A549 (cell line): ENCODE measurements at regions not wholly inside any gene's neighbourhood (a gene's known extent, or its start where the extent isn't known, plus 50 kb on each side); places are given as distances from the start of the nearest gene placed in this dataset.

ENCODE experiments used
- ATAC-seq, 2 experiments: fragments of 200-7000 bp in 1 of 2; fragments of >200 bp in 1 of 2; cut with Nextera tagmentation in 1 of 2; cut with Tn5 transposase in 1 of 2; 3 replicates each; pipeline versions ENCODE4 v1.8.0 to v1.9.1; 2018 to 2020; ENCODE audit warnings: mild to moderate bottlenecking in 1 of 2, moderate library complexity in 1 of 2
- CTCF ChIA-PET: fragments of 300-600 bp; sonication (Branson Sonifier 250); formaldehyde crosslinking; extraction: SDS; loops from one replicate; lab custom pipeline; 2021; ENCODE audit warnings: antibody characterized with exemption, inconsistent platforms; lab: Yijun Ruan, JAX
- POLR2A ChIA-PET: fragments of 350-600 bp; formaldehyde crosslinking; extraction: SDS; loops from one replicate; lab custom pipeline; 2021; ENCODE audit warnings: antibody characterized with exemption, inconsistent platforms; lab: Yijun Ruan, JAX
- DNase-seq, 2 experiments: peaks; one replicate each; pipeline versions ENCODE4 v3.0.0 to v3.0.0-alpha.2; 2011 to 2016; ENCODE audit warnings: low read depth in 1 of 2, low spot score in 1 of 2
- FAIRE-seq: peaks from 2 replicates; lab custom pipeline; 2011; peaks lifted over from hg19 to GRCh38; lab: Jason Lieb, UNC
- H3K27ac ChIP-seq, 2 experiments: fragments of >200 bp; sonication (Bioruptor Twin); formaldehyde crosslinking; 3 replicates each; pipeline ENCODE4 v1.5.1; 2016 to 2017
- H3K4me1 ChIP-seq: fragments of >200 bp; sonication (Bioruptor Twin); formaldehyde crosslinking; 3 replicates; pipeline ENCODE4 v1.6.1; 2016
- H3K4me2 ChIP-seq: fragments of >200 bp; sonication (Bioruptor Twin); formaldehyde crosslinking; 3 replicates; pipeline ENCODE4 v1.6.1; 2016
- H3K4me3 ChIP-seq: fragments of >200 bp; sonication (Bioruptor Twin); formaldehyde crosslinking; 3 replicates; pipeline ENCODE4 v1.5.1; 2016
- H3K9me3 ChIP-seq: fragments of >200 bp; sonication (Bioruptor Twin); formaldehyde crosslinking; 3 replicates; pipeline ENCODE4 v1.6.1; 2016
- BHLHE40 ChIP-seq: IDR thresholded peaks from 2 replicates; pipeline ENCODE4 v1.6.1; 2012; ENCODE audit warnings: low read depth, low read length, inconsistent platforms
- CBX8 ChIP-seq: fragments of 200-600 bp; sonication (generic); IDR thresholded peaks from 2 replicates; pipeline ENCODE4 v1.6.1; 2016
- CHD4 ChIP-seq: fragments of 200-600 bp; sonication (generic); IDR thresholded peaks from 2 replicates; pipeline ENCODE4 v1.6.1; 2016; ENCODE audit warnings: antibody characterized with exemption, mild to moderate bottlenecking, borderline replicate concordance
- EP300 ChIP-seq, 2 experiments: fragments of >200 bp; sonication (Bioruptor Twin); formaldehyde crosslinking; IDR thresholded peaks; 2 replicates in 1 of 2; 3 replicates in 1 of 2; pipeline ENCODE4 v1.6.1; 2016 to 2017
- FOSB ChIP-seq: fragments of 250-450 bp; sonication (Bioruptor Pico); IDR thresholded peaks from 2 replicates; pipeline ENCODE4 v1.5.0; 2020; ENCODE audit warnings: mild to moderate bottlenecking, moderate library complexity
- HOXB5 ChIP-seq: fragments of 250-450 bp; sonication (Bioruptor Pico); IDR thresholded peaks from 2 replicates; pipeline ENCODE4 v1.5.0; 2020; ENCODE audit warnings: mild to moderate bottlenecking, moderate library complexity
- MAFK ChIP-seq: fragments of 450-650 bp; IDR thresholded peaks from 2 replicates; pipeline ENCODE4 v1.6.1; 2014; ENCODE audit not compliant: partially characterized antibody
- MYC ChIP-seq: IDR thresholded peaks from 2 replicates; pipeline ENCODE4 v1.6.1; 2012; ENCODE audit warnings: mild to moderate bottlenecking, inconsistent platforms, low read length, improper control_type of control experiment, borderline replicate concordance
- PHF8 ChIP-seq: fragments of 200-600 bp; sonication (generic); IDR thresholded peaks from 2 replicates; pipeline ENCODE4 v1.6.1; 2016; ENCODE audit warnings: low read depth, mild to moderate bottlenecking, antibody characterized with exemption, moderate library complexity, borderline replicate concordance
- POLR2A ChIP-seq: IDR thresholded peaks from 2 replicates; pipeline ENCODE4 v1.6.1; 2012; ENCODE audit warnings: mild to moderate bottlenecking, low read length
- RNF2 ChIP-seq: fragments of 200-600 bp; sonication (generic); IDR thresholded peaks from 2 replicates; pipeline ENCODE4 v1.6.1; 2016; ENCODE audit warnings: low read depth, mild to moderate bottlenecking, antibody characterized with exemption, moderate library complexity, borderline replicate concordance
- ZFP36 ChIP-seq: fragments of 450-650 bp; IDR thresholded peaks from 2 replicates; pipeline ENCODE4 v1.6.1; 2014; ENCODE audit warnings: borderline replicate concordance; ENCODE audit not compliant: partially characterized antibody
- ZNF302 ChIP-seq: fragments of 250-450 bp; sonication (Bioruptor Pico); IDR thresholded peaks from 2 replicates; pipeline ENCODE4 v1.9.0; 2021; ENCODE audit warnings: inconsistent platforms, mild to moderate bottlenecking, moderate library complexity
- ZSCAN20 ChIP-seq: fragments of 250-450 bp; sonication (Bioruptor Pico); IDR thresholded peaks from 2 replicates; pipeline ENCODE4 v1.8.0; 2022; ENCODE audit warnings: mild to moderate bottlenecking, moderate library complexity
- WGBS: methylation state at CpG from one replicate; pipeline ENCODE4 v1.1.6; 2017; ENCODE audit errors: missing lambda C conversion rate; 5-methylcytosine and 5-hydroxymethylcytosine counted together
- TF ChIP-seq, protein P1 (sequence below): fragments of 450-650 bp; IDR thresholded peaks from 2 replicates; pipeline ENCODE4 v1.6.1; 2014; ENCODE audit warnings: antibody characterized with exemption
- TF ChIP-seq, protein P2 (sequence below): fragments of >200 bp; sonication (Bioruptor Twin); formaldehyde crosslinking; IDR thresholded peaks from 3 replicates; pipeline ENCODE4 v1.5.1; 2016
- TF ChIP-seq, protein P3 (sequence below): fragments of 200-600 bp; sonication (generic); IDR thresholded peaks from 2 replicates; pipeline ENCODE4 v1.6.1; 2016; ENCODE audit warnings: antibody characterized with exemption, mild to moderate bottlenecking, moderate library complexity
- TF ChIP-seq, protein P4 (sequence below): IDR thresholded peaks from 2 replicates; pipeline ENCODE4 v1.6.1; 2012
- TF ChIP-seq, protein P5 (sequence below): fragments of 250-450 bp; sonication (Bioruptor Pico); IDR thresholded peaks from 2 replicates; pipeline ENCODE4 v1.5.0; 2020; ENCODE audit warnings: low read depth, mild to moderate bottlenecking, moderate library complexity

DNA sequence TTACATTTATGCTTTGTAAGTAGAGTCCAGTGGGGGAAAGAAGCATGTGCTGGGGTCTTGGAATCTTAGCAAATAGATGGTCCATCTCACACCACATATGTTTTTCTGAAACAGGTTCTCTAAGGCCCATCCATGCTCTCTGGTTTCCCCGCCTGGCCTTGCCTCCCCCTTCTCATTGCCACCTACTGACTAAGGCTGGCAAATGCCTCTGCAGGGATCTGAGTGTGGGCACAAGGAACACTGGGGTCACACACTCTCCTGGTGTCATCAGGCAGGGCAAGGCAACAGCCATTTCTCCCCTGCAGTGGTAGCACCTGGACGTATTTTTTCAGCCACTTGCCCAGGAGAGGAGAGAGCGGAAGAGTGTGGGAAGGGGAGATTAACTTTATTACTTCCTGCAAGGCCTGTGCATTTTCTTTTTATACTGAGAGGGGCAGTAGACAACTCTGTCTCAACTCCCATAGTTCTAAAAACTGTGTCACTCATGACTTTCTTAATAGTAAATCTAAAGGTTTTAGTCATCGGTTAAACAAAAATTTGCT is 804.2 kb upstream of the NECTIN3 start:
- H3K4me2 ChIP-seq = no peak overlapping the region
- WGBS = 93% methylated on average over 4 of the region's 4 CpGs
- no peak for DNase-seq
- ATAC-seq = no peak
- TF ChIP-seq ZSCAN20 (CRISPR knock-in tag) (no peak), ZFP36 (no peak), BHLHE40 (no peak), FOSB (CRISPR knock-in tag) (no peak), HOXB5 (CRISPR knock-in tag) (no peak), ZNF302 (CRISPR knock-in tag) (no peak), POLR2A (no peak), RNF2 (no peak), CHD4 (no peak), MAFK (no peak), EP300 (IDR thresholded peaks at IDR 0.05) (no peak), CBX8 (no peak)
- TF ChIP-seq, protein P1, sequence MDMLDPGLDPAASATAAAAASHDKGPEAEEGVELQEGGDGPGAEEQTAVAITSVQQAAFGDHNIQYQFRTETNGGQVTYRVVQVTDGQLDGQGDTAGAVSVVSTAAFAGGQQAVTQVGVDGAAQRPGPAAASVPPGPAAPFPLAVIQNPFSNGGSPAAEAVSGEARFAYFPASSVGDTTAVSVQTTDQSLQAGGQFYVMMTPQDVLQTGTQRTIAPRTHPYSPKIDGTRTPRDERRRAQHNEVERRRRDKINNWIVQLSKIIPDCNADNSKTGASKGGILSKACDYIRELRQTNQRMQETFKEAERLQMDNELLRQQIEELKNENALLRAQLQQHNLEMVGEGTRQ = no peak
- TF ChIP-seq, protein P2, sequence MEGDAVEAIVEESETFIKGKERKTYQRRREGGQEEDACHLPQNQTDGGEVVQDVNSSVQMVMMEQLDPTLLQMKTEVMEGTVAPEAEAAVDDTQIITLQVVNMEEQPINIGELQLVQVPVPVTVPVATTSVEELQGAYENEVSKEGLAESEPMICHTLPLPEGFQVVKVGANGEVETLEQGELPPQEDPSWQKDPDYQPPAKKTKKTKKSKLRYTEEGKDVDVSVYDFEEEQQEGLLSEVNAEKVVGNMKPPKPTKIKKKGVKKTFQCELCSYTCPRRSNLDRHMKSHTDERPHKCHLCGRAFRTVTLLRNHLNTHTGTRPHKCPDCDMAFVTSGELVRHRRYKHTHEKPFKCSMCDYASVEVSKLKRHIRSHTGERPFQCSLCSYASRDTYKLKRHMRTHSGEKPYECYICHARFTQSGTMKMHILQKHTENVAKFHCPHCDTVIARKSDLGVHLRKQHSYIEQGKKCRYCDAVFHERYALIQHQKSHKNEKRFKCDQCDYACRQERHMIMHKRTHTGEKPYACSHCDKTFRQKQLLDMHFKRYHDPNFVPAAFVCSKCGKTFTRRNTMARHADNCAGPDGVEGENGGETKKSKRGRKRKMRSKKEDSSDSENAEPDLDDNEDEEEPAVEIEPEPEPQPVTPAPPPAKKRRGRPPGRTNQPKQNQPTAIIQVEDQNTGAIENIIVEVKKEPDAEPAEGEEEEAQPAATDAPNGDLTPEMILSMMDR = no peak
- TF ChIP-seq, protein P3, sequence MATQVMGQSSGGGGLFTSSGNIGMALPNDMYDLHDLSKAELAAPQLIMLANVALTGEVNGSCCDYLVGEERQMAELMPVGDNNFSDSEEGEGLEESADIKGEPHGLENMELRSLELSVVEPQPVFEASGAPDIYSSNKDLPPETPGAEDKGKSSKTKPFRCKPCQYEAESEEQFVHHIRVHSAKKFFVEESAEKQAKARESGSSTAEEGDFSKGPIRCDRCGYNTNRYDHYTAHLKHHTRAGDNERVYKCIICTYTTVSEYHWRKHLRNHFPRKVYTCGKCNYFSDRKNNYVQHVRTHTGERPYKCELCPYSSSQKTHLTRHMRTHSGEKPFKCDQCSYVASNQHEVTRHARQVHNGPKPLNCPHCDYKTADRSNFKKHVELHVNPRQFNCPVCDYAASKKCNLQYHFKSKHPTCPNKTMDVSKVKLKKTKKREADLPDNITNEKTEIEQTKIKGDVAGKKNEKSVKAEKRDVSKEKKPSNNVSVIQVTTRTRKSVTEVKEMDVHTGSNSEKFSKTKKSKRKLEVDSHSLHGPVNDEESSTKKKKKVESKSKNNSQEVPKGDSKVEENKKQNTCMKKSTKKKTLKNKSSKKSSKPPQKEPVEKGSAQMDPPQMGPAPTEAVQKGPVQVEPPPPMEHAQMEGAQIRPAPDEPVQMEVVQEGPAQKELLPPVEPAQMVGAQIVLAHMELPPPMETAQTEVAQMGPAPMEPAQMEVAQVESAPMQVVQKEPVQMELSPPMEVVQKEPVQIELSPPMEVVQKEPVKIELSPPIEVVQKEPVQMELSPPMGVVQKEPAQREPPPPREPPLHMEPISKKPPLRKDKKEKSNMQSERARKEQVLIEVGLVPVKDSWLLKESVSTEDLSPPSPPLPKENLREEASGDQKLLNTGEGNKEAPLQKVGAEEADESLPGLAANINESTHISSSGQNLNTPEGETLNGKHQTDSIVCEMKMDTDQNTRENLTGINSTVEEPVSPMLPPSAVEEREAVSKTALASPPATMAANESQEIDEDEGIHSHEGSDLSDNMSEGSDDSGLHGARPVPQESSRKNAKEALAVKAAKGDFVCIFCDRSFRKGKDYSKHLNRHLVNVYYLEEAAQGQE = no peak
- TF ChIP-seq, protein P4, sequence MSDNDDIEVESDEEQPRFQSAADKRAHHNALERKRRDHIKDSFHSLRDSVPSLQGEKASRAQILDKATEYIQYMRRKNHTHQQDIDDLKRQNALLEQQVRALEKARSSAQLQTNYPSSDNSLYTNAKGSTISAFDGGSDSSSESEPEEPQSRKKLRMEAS = no peak
- H3K27ac ChIP-seq = no peak overlapping the region
- no peak for FAIRE-seq
- no peaks in the 10 kb centered on the region for H3K4me1 ChIP-seq
- H3K4me3 ChIP-seq = no peak overlapping the region
- ChIA-PET CTCF (no interaction called here), POLR2A (no interaction called here)
- no peaks in the 10 kb centered on the region for H3K9me3 ChIP-seq

DNA sequence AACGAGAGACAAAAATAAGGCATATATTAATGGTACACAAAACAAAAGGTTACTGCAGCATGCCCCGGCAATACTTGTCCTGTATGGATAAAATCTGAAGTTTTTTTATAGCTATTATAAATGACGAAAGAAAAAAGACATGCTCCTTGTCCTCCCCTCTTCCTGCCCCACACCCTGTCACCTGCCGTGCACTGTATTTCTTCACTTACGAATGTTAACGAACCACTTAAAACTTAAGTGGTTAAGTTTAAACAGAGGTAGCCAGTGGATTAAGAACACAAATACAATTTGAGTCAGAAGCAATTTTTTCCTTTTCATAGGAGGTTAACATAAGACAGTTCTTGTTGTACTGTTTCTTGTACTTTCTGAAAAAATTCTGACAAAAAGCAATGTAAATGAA is 799.1 kb upstream of the NECTIN3 start:
- TF ChIP-seq MYC = no peak
- no peak for TF ChIP-seq PHF8
- TF ChIP-seq, protein P5, sequence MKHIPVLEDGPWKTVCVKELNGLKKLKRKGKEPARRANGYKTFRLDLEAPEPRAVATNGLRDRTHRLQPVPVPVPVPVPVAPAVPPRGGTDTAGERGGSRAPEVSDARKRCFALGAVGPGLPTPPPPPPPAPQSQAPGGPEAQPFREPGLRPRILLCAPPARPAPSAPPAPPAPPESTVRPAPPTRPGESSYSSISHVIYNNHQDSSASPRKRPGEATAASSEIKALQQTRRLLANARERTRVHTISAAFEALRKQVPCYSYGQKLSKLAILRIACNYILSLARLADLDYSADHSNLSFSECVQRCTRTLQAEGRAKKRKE (CRISPR knock-in tag) = no peak
- H3K9me3 ChIP-seq = no peaks in the 10 kb centered on the region
- ATAC-seq = no peak
- H3K4me2 ChIP-seq = no peak overlapping the region
- 81% methylated on average over 6 of the region's 6 CpGs for WGBS
- FAIRE-seq = no peak
- no peak overlapping the region for H3K4me3 ChIP-seq
- no peaks in the 10 kb centered on the region for H3K4me1 ChIP-seq
- H3K27ac ChIP-seq = no peak overlapping the region
- DNase-seq = no peak
- ChIA-PET POLR2A (no interaction called here), CTCF (interaction anchor here (1.0 kb wide), 1 partner anchor 14 kb away, joined by 3 read pairs; no protein-coding TSS in a partner anchor)
